ENCODE measurements at regions not wholly inside any gene's neighbourhood (a gene's known extent, or its start where the extent isn't known, plus 50 kb on each side); places are given as distances from the start of the nearest gene placed in this dataset.

DNA sequence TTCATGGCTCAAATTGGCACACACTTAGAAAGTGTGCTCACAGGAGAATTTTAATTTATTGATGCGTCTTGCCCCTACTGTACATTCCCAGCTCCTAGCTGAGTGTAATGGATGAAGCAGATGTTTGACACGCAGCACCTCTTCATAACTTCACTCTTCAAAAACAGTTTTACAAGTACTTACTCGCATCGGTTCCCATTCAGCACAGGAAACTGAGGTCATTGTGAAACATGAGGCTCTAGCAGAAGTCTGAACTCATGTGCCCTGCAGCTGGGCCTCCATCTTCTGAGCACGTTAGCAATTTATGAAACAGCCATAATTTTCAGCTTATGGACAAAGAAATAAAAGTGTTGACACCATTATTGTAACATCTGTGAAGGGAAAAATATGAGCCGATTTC lies 558.9 kb upstream of the MGMT start:
- ATAC-seq (no peak), DNase-seq (no peak)
- Histone ChIP-seq H3K9me3 (ENCODE audit: low read length) (no peaks in the 10 kb centered on the region), H3K4me1 (ENCODE audit: insufficient read depth, low read length) (no peaks in the 10 kb centered on the region), H3K27ac (ENCODE audit: low read length) (no peak overlapping the region), H3K79me2 (ENCODE audit: low read length) (no peaks in the 10 kb centered on the region), H3K27me3 (ENCODE audit: low read length) (no peaks in the 10 kb centered on the region), H3K9me2 (replicated peaks; ENCODE audit: low read length) (no peaks in the 10 kb centered on the region), H3K36me3 (ENCODE audit: low read depth, low read length) (no peaks in the 10 kb centered on the region), H3K4me3 (ENCODE audit: low read length) (no peak overlapping the region), H4K20me1 (ENCODE audit: low read length) (no peaks in the 10 kb centered on the region), H3K4me2 (ENCODE audit: low read length) (no peak overlapping the region), H3F3A (ENCODE audit: low read length, unreplicated experiment) (no peaks in the 10 kb centered on the region), H2AFZ (ENCODE audit: low read length) (no peak overlapping the region), H3K9ac (ENCODE audit: low read length) (no peak overlapping the region)
- CTCF ChIA-PET, result no interaction called here
- intact Hi-C loops (cut with micrococcal nuclease), result no loop called here
- TF ChIP-seq EZH2 (IDR thresholded peaks at IDR 0.05; ENCODE audit: low read length, unreplicated experiment), result no peak
- TF ChIP-seq, protein P1, sequence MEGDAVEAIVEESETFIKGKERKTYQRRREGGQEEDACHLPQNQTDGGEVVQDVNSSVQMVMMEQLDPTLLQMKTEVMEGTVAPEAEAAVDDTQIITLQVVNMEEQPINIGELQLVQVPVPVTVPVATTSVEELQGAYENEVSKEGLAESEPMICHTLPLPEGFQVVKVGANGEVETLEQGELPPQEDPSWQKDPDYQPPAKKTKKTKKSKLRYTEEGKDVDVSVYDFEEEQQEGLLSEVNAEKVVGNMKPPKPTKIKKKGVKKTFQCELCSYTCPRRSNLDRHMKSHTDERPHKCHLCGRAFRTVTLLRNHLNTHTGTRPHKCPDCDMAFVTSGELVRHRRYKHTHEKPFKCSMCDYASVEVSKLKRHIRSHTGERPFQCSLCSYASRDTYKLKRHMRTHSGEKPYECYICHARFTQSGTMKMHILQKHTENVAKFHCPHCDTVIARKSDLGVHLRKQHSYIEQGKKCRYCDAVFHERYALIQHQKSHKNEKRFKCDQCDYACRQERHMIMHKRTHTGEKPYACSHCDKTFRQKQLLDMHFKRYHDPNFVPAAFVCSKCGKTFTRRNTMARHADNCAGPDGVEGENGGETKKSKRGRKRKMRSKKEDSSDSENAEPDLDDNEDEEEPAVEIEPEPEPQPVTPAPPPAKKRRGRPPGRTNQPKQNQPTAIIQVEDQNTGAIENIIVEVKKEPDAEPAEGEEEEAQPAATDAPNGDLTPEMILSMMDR (conservative IDR thresholded peaks at IDR 0.05; ENCODE audit: low read depth, low read length), result no peak
- TF ChIP-seq EZH2phosphoT487 (IDR thresholded peaks at IDR 0.05; ENCODE audit: borderline replicate concordance, low read length), result no peak
- BruUV-seq (replicated peaks), result no TSS peak
- POLR2A ChIA-PET (ENCODE audit: unreplicated experiment), result no interaction called here

DNA sequence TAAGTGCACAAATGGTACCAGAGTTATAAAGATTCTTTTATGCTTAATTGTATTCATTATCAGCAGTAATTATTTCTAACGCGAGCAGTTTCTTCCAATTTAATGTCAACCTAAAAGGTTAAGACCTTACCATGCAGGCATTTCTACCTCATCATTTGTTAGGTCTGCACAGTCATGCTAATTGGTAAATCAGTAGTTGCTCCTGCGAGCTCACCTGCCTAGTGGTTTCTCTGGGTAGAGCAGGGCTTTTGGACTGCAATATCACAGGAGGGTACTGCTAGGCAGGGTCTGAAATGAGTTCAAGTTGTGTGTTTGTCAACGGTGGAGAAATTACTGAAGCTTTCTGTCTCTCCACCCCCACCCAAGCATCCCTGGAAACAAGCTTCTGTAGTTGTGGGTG lies 558.5 kb upstream of the MGMT start:
- H3K9me2 ChIP-seq (replicated peaks; ENCODE audit: low read length), result no peaks in the 10 kb centered on the region
- no TSS peak for BruUV-seq (replicated peaks)
- no peak for DNase-seq
- no peaks in the 10 kb centered on the region for H3K36me3 ChIP-seq (ENCODE audit: low read depth, low read length)
- ATAC-seq, result no peak
- intact Hi-C loops (cut with micrococcal nuclease), result no loop called here
- H3K4me1 ChIP-seq (ENCODE audit: insufficient read depth, low read length), result no peaks in the 10 kb centered on the region
- H3K27me3 ChIP-seq (ENCODE audit: low read length), result no peaks in the 10 kb centered on the region
- no peak overlapping the region for H2AFZ ChIP-seq (ENCODE audit: low read length)
- H3K79me2 ChIP-seq (ENCODE audit: low read length), result no peaks in the 10 kb centered on the region
- H3K27ac ChIP-seq (ENCODE audit: low read length), result no peak overlapping the region
- TF ChIP-seq, protein P1 (conservative IDR thresholded peaks at IDR 0.05; ENCODE audit: low read depth, low read length), result no peak
- no peak overlapping the region for H3K4me2 ChIP-seq (ENCODE audit: low read length)
- H4K20me1 ChIP-seq (ENCODE audit: low read length), result no peaks in the 10 kb centered on the region
- no peak overlapping the region for H3K4me3 ChIP-seq (ENCODE audit: low read length)
- ChIA-PET POLR2A (ENCODE audit: unreplicated experiment) (no interaction called here), CTCF (no interaction called here)
- H3K9me3 ChIP-seq (ENCODE audit: low read length), result no peaks in the 10 kb centered on the region
- H3K9ac ChIP-seq (ENCODE audit: low read length), result no peak overlapping the region
- no peaks in the 10 kb centered on the region for H3F3A ChIP-seq (ENCODE audit: low read length, unreplicated experiment)

DNA sequence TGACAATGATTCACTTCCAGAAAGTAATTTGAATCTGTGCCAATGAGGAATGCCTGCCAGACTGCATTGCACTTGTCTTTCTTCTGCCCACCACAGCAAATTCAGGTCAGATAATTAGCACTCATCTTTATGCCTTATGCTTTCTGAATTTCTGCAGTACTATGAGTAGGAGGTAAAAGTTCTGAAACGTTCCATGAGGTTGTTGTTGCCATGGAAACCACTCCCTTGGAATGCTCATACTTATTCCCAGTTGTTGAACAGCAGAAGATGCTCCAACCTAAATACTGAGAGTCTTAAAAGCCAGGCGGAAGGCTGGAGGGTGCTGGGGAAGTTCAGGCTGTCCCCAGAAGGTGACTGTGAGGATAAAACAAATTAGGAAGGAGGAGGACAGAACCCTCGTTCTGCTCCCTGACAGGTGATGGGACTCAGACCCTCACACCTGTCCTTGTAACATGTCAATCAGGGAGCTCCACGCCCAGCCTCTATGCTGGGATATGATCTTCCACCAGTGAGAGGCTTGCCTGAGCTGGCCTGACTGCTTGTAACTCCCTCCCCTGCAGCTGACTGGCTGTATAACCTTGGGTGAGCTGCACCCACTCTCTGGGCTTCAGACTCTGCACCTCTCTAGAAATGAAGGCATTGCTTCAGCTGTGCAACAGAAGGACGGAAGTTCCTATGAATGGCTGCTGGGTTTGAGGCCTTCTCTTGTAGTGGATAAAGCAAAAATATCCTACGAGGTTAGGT lies 554.3 kb upstream of the MGMT start:
- Histone ChIP-seq H3K9me3 (ENCODE audit: low read length) (no peaks in the 10 kb centered on the region), H3K36me3 (ENCODE audit: low read depth, low read length) (no peaks in the 10 kb centered on the region), H2AFZ (ENCODE audit: low read length) (no peak overlapping the region), H3K79me2 (ENCODE audit: low read length) (no peaks in the 10 kb centered on the region), H3K4me2 (ENCODE audit: low read length) (no peak overlapping the region), H3K27me3 (ENCODE audit: low read length) (no peaks in the 10 kb centered on the region), H3K4me1 (ENCODE audit: insufficient read depth, low read length) (no peaks in the 10 kb centered on the region), H4K20me1 (ENCODE audit: low read length) (no peaks in the 10 kb centered on the region), H3K9me2 (replicated peaks; ENCODE audit: low read length) (no peaks in the 10 kb centered on the region), H3K4me3 (ENCODE audit: low read length) (no peak overlapping the region), H3K9ac (ENCODE audit: low read length) (no peak overlapping the region), H3K27ac (ENCODE audit: low read length) (no peak overlapping the region), H3F3A (ENCODE audit: low read length, unreplicated experiment) (no peaks in the 10 kb centered on the region)
- DNase-seq (no peak), ATAC-seq (no peak)
- BruUV-seq (replicated peaks), result no TSS peak
- intact Hi-C loops (cut with micrococcal nuclease), result no loop called here
- POLR2A ChIA-PET (ENCODE audit: unreplicated experiment), result no interaction called here
- no peak for TF ChIP-seq EZH2phosphoT487 (IDR thresholded peaks at IDR 0.05; ENCODE audit: borderline replicate concordance, low read length)
- TF ChIP-seq, protein P1 (conservative IDR thresholded peaks at IDR 0.05; ENCODE audit: low read depth, low read length), result no peak
- TF ChIP-seq EZH2 (IDR thresholded peaks at IDR 0.05; ENCODE audit: low read length, unreplicated experiment), result no peak
- CTCF ChIA-PET, result no interaction called here

Measured in PC-3 (cell line).